LNCAP (cell line): ENCODE measurements at regions not wholly inside any gene's neighbourhood (a gene's known extent, or its start where the extent isn't known, plus 50 kb on each side); places are given as distances from the start of the nearest gene placed in this dataset.

Source experiments
- CTCF ChIP-seq: fragments of 450-650 bp; IDR thresholded peaks from 2 replicates; pipeline ENCODE4 v1.5.1; 2017; ENCODE audit warnings: mild to moderate bottlenecking

DNA sequence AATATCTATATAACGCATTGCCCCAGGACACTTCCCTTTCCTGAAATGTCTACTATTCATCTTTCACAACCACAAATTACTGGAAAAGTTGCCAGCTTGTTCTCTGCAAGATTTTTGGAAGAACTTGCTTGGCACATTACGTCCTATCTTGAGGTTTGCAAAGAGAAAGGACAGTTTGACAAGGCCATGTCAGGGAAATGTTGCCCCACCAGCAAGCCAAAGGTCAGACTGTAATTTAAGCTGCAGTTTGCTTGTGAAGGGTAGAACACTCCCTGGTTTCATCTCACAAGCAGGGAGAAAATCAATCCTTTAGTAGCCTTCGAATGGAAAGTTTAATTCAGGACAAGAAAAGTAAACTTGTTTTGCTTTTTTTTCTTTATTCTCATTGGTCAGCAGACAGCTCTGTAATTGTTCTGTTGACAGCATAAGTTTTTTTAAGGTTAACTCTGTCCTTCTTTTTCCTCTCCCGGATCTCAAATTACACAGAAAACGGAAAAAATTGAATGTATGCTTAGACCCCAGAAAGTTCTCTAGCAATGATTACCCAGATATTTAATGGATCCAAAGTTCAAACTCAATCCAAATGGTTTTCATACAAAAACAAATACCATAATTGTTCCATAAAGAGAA lies 541.8 kb upstream of the NRSN1 start:
- TF ChIP-seq CTCF = no peak

- no peak for TF ChIP-seq CTCF
Measured at GRCh38 chr6:23587582-23587981, 538.4 kb upstream of the NRSN1 start.

GRCh38 chr6:23589811-23590210 lies 536.2 kb upstream of the NRSN1 start:
- TF ChIP-seq CTCF = no peak

DNA sequence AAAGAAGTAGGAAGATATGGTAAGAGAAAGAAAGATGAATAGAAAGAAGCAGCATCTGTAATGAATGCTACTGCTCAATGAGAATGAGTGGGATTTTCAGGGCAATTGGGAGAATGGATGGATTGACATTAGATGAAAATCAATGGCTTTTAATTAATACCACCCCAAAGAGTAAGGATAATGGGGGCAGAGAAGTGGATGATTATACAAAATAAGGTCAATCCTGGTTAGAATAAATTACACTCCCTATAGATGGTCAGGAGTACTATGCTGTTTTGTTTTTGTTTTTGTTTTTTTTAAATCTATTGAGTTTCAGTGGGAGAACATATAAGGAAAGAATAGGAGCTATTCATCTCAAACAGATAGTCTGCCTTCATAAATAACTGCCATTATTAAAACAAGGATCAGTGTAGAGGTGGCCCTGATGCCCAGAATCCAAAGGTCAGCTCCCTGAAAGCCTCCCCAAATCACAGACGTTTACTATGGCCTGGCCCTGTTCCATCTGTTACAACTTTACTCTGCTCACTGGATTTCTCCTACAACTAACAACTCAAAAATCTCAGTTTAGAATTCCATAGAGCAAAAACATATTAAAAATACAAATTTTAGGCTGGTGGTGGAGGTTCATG lies 535.4 kb upstream of the NRSN1 start:
- no peak for TF ChIP-seq CTCF

- no peak for TF ChIP-seq CTCF
Measured at GRCh38 chr6:23591761-23592160, 534.3 kb upstream of the NRSN1 start.

DNA sequence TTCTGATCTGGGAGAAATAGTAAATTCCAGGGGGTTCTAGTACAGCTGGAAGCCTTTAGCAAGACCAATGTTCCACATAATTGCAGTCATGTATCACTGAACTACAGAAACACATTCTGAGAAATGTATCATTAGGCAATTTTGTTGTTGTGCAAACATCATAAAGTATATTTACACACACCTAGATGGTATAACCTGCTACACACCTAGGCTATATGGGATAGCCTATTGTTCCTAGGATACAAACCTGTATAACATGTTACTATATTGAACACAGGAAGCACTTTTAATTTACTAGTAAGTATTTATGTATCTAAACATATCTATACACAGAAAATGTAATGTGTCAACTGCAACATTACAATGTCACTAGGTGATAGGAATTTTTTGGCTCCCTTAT lies 525.9 kb upstream of the NRSN1 start:
- TF ChIP-seq CTCF = no peak

GRCh38 chr6:23601811-23602345 lies 524.1 kb upstream of the NRSN1 start:
- no peak for TF ChIP-seq CTCF
